ENCODE measurements at regions not wholly inside any gene's neighbourhood (a gene's known extent, or its start where the extent isn't known, plus 50 kb on each side); places are given as distances from the start of the nearest gene placed in this dataset.
A peak's percentile ranks its signal among the peaks of the same experiment; 100 is the strongest.
"Not testable (repeated sequence)": the region's sequence is repeated elsewhere in the genome, so short reads cannot be mapped to it uniquely, and the experiment has no call there.

DNA sequence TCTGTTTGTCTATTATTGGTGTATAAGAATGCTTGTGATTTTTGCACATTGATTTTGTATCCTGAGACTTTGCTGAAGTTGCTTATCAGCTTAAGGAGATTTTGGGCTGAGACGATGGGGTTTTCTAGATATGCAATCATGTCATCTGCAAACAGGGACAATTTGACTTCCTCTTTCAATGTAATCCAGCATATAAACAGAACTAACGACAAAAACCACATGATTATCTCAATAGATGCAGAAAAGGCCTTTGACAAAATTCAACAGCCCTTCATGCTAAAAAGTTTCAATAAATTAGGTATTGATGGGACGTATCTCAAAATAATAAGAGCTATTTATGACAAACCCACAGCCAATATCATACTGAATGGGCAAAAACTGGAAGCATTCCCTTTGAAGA, 399.0 kb upstream of the MAN1A1 start:
- DNase-seq (ENCODE audit: low read depth in 2 of 2, low spot score in 1 of 2) = not testable (repeated sequence)

DNA sequence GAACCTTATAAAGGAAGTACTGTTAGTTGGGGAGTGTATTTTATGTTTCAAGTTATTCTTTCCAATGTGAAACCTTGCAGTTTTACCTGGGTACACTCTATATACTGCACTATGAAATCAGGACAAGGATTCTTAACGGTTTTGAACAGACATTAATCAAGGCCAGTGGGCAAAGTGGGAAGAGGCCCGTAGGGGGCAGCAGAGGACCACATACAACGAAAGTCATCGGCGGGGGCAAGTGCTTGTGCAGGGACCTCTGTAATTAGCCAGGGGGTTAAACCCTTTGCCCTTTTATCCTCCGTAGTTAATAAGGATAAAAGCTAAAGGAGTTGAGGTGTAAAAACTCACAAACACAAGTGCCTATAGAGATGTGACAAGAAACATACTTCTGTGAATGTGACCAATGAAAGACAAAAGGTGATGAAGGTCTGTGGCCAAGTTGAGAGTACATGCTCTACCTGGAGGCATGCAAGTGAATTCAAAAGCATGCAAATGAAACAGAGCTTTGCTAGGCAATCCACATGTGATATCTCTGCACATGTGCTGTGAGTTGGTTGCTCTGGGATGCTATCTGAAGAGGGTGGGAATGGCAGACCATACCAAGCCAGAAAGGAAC, 392.7 kb upstream of the MAN1A1 start:
- peak; percentile 13 to 16 for DNase-seq (ENCODE audit: low read depth in 2 of 2, low spot score in 1 of 2)

DNA sequence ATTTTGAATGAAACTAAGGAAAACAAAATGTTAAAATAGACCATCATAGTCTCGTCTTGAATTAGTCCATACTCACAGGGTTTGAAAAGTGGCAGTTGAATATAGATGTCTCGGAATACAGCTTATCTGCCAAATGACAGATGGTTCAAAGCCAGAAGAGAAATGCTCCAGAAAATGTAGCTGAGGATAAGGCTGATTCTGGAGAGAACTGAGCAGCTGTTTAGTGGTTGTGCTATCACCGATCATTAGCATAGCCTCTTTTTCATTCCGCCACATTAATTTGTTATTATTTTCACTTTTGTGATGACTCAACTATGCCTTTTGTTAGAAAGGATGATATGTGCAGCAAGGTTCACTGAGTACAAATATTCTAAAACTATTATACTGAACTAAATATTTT, 390.2 kb upstream of the MAN1A1 start:
- DNase-seq (ENCODE audit: low read depth in 2 of 2, low spot score in 1 of 2) = no peak

DNA sequence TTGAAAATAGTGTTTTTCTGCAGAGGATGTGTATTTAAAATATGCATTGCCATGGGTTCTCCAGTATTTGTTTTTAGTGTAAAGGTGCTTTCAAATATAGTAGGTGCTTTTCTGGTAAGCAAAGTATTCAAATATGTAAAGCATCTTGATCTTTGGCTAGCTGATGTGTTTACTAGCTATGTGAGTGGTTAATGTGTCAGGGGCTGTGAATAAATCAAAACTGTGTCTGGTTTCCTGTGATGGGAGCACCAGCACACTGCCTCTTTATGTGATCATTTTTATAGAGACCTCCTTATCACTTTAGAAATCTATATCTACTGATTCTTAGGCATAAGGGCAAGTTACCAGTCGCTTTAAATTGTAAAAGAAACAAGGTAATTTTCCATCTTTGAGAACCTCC, 388.9 kb upstream of the MAN1A1 start:
- no peak for DNase-seq (ENCODE audit: low read depth in 2 of 2, low spot score in 1 of 2)

DNA sequence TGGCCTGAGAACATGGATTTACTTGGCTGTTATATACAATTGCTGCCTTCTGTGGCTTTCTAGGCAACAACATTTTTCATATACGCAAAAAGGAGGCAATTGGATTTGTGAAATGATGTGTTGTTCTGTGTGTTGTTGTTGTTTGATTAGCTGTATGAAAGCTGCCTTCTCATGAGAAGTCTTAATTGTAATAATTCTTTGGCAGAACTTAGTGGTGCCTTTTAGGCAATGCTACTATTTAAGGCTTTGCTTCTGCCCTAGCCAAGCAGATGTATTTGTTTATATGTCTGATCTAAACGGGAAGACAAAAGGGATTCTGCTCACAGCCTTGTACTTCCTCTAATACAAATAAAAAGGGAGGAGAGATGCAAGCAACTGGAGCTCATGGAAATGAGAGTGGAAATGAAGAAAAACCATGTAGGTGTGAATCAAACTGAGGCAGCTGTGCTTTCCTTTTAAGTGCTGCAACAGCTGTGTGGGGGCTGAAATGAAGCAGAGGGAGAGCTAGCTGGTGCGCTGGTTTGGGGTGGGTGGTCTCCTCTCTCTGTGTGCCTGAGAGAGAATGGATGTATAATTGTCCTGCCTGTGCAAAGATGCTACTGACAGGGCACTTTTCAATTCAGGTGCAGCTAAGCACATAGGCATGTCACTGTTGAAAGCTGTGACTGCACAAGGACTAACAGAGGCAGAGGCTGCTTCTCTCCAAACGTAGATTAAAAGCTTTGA, 386.9 kb upstream of the MAN1A1 start:
- DNase-seq (ENCODE audit: low read depth in 2 of 2, low spot score in 1 of 2) = no peak

DNA sequence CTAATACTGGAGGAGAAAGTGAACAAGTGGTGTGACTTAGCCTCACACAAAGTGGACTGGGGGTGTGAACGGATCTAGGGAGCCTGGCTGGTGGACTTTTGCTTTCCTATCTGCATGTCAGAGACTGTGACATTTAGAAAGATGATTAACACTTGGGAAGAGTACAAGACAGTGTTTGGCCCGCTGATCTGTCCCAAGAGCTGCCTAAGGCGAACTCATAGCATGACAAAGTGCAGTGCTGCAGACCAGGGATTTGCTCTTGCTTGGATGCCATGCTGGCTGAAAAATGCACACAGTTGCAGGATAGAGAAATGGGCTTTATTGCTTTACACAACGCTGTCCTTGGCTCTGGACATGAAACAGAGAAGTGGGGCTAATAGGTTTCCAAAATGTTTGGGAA, 386.0 kb upstream of the MAN1A1 start:
- no peak for DNase-seq (ENCODE audit: low read depth in 2 of 2, low spot score in 1 of 2)

DNA sequence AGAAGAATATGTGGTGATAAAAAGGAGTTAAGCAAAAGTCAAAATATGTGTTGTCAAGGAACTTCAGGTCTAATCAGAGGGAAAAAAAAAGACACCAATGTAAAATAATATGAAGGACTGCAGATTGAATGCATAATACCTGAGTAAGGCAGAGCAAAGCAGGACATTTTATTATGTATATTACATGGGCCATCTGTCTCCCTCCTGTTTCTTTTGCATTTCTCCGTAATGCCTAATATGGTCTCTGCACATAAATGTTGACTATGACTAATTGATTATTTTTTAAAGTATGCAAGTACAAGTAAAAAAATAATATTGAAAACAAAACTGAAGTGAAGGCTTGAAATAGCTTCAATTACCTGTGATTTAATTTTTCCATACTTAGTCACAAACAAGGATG, 384.7 kb upstream of the MAN1A1 start:
- DNase-seq (ENCODE audit: low read depth in 2 of 2, low spot score in 1 of 2) = no peak

DNA sequence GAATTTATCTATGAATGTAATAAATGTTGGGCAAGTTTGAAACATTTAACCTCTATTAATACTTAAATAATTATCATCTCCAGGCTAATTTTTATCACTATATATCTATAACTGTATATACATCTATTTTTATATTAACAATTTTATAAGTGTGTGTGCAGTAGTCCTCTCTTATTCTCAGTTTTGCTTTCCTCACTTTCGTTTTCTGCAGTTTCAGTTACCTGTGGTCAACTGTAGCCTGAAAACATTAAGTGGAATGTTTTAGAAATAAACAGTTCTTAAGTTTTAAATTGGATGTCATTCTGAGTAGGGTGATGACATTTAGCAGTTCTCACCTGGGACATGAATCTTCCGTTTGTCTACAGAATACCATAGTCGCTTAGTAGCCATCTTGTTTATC, 379.4 kb upstream of the MAN1A1 start:
- DNase-seq (ENCODE audit: low read depth in 2 of 2, low spot score in 1 of 2) = no peak

DNA sequence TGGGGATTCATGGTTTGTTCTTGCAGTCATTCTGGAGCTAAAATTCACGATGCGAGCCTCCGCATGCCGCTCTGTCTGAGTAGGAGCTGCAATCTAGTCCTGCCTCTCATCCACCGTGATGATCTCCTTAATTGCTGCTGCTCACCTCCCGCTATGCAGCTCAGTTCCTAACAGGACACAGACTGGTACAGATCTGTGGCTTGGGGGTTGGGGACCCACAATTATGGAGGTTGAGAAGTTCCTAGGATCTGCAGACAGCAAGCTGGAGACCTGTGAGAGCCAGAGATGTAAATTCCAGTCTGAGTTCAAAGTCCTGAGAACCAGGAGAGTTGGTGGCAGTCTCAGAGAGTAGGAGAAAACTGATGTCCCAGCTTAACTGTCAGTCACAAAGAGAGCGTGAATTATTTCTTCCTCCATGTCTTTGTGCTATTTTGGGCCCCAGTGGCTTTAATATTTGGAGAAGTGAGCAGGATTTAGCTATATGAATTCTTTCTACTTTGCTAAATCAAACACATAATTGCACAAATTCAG, 378.7 kb upstream of the MAN1A1 start:
- DNase-seq (ENCODE audit: low read depth in 2 of 2, low spot score in 1 of 2) = no peak

DNA sequence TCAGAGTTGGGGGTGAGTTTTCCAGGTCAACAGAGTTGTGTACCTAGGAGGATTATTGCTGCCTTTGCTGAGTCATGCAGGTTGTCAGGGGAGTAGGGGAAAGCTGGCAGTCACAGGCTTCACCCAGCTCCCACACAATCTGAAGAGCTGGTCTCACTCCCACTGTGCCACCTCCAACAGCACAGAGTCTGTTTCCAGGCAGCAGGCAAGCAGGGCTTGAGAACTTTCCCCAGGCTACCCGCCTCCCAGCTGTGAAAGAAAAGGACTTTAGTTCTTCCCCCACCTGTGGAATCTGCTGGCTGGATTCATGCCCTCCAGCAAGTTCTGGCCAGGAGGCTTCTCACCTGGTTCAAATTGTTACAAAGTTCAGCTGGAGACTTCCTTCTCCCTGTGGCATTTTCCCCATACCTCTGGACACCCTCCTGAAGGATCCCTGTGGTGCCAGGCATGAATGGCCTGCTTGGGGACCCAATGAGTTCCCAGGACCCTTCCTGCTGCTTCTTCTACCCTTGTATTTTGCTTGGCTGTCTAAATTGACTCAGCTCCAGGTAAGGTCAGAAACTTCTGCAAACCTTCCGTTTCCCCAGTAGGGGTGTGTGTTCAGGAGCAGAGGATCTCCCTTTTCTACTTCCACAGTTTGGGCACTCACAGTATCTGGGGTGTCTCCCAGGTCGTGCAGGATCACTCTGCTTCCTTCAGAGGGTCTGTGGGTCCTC, 378.1 kb upstream of the MAN1A1 start:
- DNase-seq (ENCODE audit: low read depth in 2 of 2, low spot score in 1 of 2) = no peak

DNA sequence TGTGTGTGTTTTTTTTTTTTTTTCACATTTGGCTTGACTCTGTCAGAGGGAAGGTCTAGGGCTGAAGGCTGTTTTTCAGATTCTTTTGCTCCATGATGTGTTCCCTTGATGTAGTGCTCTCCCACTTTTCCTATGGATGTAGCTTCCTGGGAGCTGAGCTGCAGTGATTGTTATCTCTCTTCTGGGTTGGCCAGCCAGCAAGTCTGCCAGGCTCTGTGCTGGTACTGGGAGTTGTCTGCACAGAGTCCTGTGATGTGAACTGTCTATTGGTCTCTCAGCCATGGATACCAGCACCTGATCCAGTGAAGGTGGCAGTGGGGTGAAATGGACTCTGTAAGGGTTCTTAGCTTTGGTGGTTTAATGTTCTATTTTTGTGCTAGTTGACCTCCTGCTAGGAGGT, 377.4 kb upstream of the MAN1A1 start:
- not testable (repeated sequence) for DNase-seq (ENCODE audit: low read depth in 2 of 2, low spot score in 1 of 2)

DNA sequence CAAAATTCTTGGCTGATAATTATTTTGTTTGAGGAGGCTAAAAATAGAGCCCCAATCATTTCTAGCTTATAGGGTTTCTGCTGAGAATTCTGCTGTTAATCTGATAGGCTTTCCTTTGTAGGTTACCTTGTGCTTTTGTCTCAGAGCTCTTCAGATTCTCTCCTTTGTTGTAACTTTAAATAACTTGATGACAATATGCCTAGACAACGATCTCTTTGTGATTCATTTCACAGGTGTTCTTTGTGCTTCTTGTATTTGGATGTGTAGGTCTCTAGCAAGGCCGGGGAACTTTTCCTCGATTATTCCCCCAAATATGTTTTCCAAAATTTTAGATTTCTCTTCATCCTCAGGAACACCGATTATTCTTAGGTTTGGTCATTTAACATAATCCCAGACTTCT, 376.5 kb upstream of the MAN1A1 start:
- DNase-seq (ENCODE audit: low read depth in 2 of 2, low spot score in 1 of 2) = no peak

DNA sequence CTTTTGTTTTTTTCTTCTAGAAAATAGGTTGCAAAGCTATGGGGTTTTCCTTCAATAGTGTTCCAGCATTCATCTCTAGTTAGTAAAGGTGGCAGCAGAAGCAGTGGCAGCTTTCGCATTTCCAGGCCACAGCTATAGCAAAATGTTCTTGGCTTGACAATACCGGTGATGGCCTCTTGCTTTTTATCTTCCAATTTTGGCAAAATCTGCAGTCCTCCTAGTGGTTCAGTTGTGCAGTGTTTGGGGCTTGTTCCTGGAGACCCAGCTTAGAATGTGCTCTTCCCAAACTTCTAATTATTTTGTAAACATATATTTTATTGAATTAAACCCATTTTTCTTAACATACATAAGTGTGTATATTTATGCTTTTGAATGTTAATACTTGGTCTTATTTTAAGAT, 370.6 kb upstream of the MAN1A1 start:
- no peak for DNase-seq (ENCODE audit: low read depth in 2 of 2, low spot score in 1 of 2)

DNA sequence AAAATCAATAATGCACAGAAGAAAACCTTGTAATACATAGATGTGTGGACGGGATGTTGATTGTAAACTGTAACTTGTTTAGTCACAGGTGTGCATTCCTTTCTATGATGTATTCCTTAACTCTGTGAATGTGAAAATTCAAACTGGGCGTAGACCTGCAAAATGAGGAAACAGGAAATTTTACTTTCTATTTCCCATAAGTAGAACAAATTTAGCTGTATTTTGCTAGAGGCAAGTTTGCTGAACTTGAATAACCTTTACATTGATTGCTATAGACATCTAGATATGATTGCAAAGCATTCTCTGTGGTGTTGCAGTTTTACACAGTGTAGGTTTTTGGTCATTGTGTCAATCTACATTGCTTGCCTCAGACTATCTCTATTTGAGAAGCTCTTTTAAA, 368.4 kb upstream of the MAN1A1 start:
- no peak for DNase-seq (ENCODE audit: low read depth in 2 of 2, low spot score in 1 of 2)

DNA sequence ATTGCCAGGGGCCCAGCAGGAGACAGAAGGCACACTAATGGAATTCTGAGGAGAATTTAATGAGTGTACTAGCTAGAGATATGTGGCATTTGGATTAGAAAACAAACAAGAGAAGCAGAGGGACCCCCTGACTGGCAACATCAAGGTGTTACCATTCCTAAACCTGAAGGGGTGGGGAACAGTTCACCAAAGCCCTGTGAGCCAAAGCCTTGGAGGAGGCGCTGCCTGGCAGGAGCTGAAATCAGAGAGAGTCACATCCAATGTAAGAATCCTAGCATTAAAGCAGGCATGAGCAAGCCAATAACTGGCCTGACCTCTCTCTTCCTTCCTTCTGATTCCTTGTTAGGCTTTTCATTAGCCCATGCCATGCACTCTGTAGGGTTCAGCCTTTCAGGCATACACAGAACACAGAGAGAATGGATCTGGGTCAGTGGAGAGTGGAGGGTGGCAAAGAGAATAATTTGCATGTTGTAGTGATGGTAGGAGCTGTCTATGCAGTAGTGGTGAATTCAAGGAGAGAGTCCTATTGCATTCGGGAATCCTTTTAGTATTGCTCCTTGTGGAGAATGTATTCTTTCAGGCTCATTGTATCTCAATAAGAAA, 367.2 kb upstream of the MAN1A1 start:
- no peak for DNase-seq (ENCODE audit: low read depth in 2 of 2, low spot score in 1 of 2)

DNA sequence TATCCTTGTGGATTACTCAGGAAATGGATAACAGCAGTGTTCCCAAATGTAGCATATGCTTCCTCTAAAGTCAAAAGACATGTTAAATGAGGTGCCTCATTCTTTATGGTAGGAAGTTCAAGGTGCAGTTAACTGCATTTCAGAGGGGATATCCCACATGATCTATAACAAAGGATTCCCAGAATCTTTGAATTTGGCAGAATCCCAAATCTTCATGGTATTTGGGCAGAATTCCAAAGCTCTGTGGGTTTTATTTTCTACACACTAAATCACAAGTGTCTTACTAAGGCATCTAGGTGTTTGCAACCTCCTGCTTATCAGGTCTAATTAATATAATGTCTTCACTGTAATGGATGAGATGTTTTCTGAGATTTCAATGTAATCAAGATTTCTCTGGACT, 364.3 kb upstream of the MAN1A1 start:
- no peak for DNase-seq (ENCODE audit: low read depth in 2 of 2, low spot score in 1 of 2)

DNA sequence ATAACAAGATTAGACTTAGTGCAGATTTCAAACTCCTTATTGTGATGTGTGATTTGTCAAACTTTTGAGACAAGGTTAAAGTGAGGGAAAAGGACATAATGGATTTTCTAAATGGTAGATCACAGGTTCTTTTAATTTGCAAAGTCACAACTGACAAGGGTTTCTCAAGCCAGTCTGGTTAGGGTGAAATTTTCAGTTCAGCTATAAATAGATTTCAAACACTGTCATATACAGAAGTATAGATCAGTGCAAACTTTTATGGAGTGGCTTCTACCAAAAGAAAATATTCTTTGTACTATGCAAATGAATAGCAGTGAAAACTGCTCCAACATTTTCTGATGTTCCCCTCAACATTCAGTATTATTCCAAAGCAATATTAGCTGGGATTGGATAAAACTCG, 337.1 kb upstream of the MAN1A1 start:
- no peak for DNase-seq (ENCODE audit: low read depth in 2 of 2, low spot score in 1 of 2)

DNA sequence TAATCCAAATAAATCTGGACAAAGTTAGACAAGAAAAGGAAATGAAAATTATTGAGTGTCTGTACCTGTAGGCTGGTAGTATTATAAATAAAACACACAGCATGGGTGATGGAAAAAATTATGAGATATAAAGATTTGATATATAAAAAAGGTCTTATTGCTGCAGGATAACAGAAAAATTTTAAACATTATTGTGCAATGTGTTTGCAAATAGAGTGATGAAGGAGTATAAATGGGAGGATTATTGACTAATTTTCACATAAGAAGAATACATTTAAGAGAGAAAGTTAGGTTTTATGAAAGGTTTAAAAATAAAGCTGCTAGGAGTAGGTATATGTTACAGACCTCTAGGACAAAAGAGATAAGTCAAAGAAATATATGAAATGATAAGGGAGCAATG, 336.7 kb upstream of the MAN1A1 start:
- DNase-seq (ENCODE audit: low read depth in 2 of 2, low spot score in 1 of 2) = no peak

DNA sequence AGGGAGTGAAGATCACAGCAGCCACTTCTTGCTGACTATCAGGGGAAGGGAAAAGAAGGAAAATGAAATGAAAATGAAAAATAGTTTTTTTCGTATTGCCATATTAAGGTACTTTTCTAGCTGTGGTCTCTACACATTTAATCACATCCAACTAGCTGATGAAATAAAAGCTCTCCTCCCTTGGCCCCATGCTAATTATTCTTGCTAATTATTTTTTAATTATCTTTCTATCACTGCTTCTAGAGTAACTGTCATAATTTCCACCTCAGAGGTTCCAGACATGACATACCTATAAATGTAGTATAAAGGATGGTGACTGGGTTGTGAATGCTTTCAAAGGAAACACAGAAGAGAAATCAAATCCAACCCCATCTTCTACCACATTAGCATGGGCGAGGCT, 334.1 kb upstream of the MAN1A1 start:
- no peak for DNase-seq (ENCODE audit: low read depth in 2 of 2, low spot score in 1 of 2)

DNA sequence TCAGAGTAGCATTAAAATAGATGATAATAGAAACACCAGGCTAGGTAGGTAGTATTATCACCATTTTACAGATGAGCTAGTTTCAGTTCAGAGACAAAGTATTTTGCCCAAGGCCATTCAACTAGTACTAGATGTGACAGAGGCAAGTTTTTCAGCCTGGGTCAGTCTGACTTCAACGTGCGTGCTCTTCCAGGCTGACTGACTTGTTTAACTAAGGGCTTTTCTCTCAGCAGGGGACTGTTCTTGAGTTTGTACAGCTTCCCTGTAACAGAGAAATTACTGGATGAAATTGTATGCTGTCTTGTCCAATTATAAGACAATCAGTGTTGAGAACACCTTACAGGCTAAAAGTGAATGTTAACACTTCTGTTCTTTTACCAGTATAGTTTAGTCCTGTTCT, 333.5 kb upstream of the MAN1A1 start:
- DNase-seq (ENCODE audit: low read depth in 2 of 2, low spot score in 1 of 2) = no peak

DNA sequence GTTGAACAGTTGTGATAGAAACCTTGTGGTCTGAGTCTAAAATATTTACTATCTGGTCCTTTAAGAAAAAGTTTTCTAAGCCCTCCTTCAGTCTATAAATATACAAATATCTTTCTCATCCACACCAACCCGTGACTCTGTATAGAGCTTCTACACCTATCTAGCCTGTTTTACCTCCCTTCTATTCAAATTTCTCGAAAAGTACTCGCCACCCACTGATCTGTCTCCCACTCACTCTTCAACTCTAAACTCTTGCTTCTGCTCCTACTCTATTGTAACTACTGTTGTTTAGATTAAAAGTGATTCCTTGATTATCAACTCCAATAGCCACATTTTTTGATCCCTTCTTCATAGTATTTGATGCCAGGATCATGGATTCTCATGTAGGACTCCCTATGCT, 329.4 kb upstream of the MAN1A1 start:
- DNase-seq (ENCODE audit: low read depth in 2 of 2, low spot score in 1 of 2) = no peak

DNA sequence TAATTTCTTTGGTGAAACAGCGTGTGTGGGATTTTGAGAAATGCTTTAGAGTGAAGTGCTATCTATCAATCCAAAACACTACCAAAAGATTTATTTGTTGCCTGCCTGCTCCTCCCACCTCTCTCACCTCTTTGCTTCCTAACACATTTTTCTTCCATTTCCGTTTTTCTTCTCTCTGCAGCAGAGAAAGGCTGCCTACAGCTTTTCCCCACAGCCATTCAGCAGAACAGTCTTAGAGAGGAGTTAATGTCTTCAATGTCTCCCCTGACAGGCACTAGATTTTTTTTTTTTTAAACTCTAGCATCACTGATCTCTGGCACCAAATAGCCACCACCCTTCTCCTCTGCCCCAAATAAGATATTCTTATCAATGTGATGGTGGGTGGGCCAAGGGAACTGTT, 327.8 kb upstream of the MAN1A1 start:
- no peak for DNase-seq (ENCODE audit: low read depth in 2 of 2, low spot score in 1 of 2)

All from stimulated activated CD8-positive, alpha-beta memory T cell treated with anti-CD3 and anti-CD28 coated beads, Interleukin-4, amount 100 ng/mL, for 1 hour (primary cell).